Fibroblast of lung (primary cell): ENCODE measurements at regions not wholly inside any gene's neighbourhood (a gene's known extent, or its start where the extent isn't known, plus 50 kb on each side); places are given as distances from the start of the nearest gene placed in this dataset.

Source experiments
- DNase-seq, 2 donors: peaks; one replicate each; pipeline versions ENCODE4 v3.0.0 to v3.0.0-alpha.2; 2010; ENCODE audit warnings: low read depth in 2 of 2
- H2AFZ ChIP-seq: 2 replicates; pipeline ENCODE4 v1.5.1; 2012; ENCODE audit warnings: low read length, control low read depth, inconsistent platforms
- H3K27ac ChIP-seq: 2 replicates; pipeline ENCODE4 v1.5.1; 2011; ENCODE audit warnings: low read length, control low read depth; ENCODE audit not compliant: insufficient read depth
- H3K27me3 ChIP-seq: 2 replicates; pipeline ENCODE4 v1.5.1; 2011; ENCODE audit warnings: mild to moderate bottlenecking, low read length; ENCODE audit not compliant: control insufficient read depth, insufficient read depth
- H3K36me3 ChIP-seq: 2 replicates; pipeline ENCODE4 v1.5.1; 2011; ENCODE audit warnings: low read length; ENCODE audit not compliant: control insufficient read depth, insufficient read depth
- H3K4me1 ChIP-seq: 2 replicates; pipeline ENCODE4 v1.5.1; 2011; ENCODE audit warnings: low read length; ENCODE audit not compliant: control insufficient read depth, insufficient read depth; ENCODE audit errors: extremely low read depth
- H3K4me2 ChIP-seq: 2 replicates; pipeline ENCODE4 v1.5.1; 2011; ENCODE audit warnings: low read length, control low read depth; ENCODE audit not compliant: insufficient read depth; ENCODE audit errors: extremely low read depth
- H3K4me3 ChIP-seq, 4 experiments: fragments of 200-600 bp in 1 of 4; sonication (generic) in 1 of 4; replicated peaks in 1 of 4; 2 replicates each; pipeline ENCODE4 v1.5.1; 2011 to 2016; ENCODE audit warnings: low read length in 4 of 4, low read depth in 3 of 4, mild to moderate bottlenecking in 3 of 4, control low read depth in 2 of 4, inconsistent platforms in 1 of 4, mixed read lengths in 1 of 4; ENCODE audit not compliant: insufficient read depth in 1 of 4; ENCODE audit errors: control extremely low read depth in 1 of 4
- H3K79me2 ChIP-seq: 2 replicates; pipeline ENCODE4 v1.5.1; 2012; ENCODE audit warnings: mild to moderate bottlenecking, low read length, inconsistent platforms; ENCODE audit not compliant: control insufficient read depth, insufficient read depth
- H3K9ac ChIP-seq: 2 replicates; pipeline ENCODE4 v1.5.1; 2011; ENCODE audit warnings: mild to moderate bottlenecking, low read length, control low read depth; ENCODE audit not compliant: insufficient read depth
- H3K9me3 ChIP-seq: 2 replicates; pipeline ENCODE4 v1.5.1; 2012; ENCODE audit warnings: low read depth, low read length; ENCODE audit not compliant: control insufficient read depth, insufficient read depth
- H4K20me1 ChIP-seq: 2 replicates; pipeline ENCODE4 v1.5.1; 2011; ENCODE audit warnings: low read length; ENCODE audit not compliant: control insufficient read depth, insufficient read depth; ENCODE audit errors: extremely low read depth
- CTCF ChIP-seq, 2 donors: IDR thresholded peaks in 1 of 2; conservative IDR thresholded peaks in 1 of 2; 1 replicate in 1 of 2; 2 replicates in 1 of 2; pipeline ENCODE4 v1.5.1; 2011 to 2012; ENCODE audit warnings: low read length in 2 of 2, control low read depth in 1 of 2, inconsistent platforms in 1 of 2, low read depth in 1 of 2, mild to moderate bottlenecking in 1 of 2
- EZH2 ChIP-seq: IDR thresholded peaks from 2 replicates; pipeline ENCODE4 v1.5.1; 2012; ENCODE audit warnings: low read length, control low read depth, mild to moderate bottlenecking; ENCODE audit errors: missing control alignments

- no peaks in the 10 kb centered on the region for H3K79me2 ChIP-seq
- no peak overlapping the region for H3K4me2 ChIP-seq
- H3K36me3 ChIP-seq: no peaks in the 10 kb centered on the region
- no peak for TF ChIP-seq CTCF (conservative IDR thresholded peaks at IDR 0.05 in 1 of 2, IDR thresholded peaks at IDR 0.05 in 1 of 2; ENCODE audit: low read depth in 1 of 2, low read length in 2 of 2)
- no peak for TF ChIP-seq EZH2
- H2AFZ ChIP-seq: no peak overlapping the region
- H3K27ac ChIP-seq: no peak overlapping the region
- H4K20me1 ChIP-seq: no peaks in the 10 kb centered on the region
- H3K4me3 ChIP-seq: no peak overlapping the region
- H3K4me1 ChIP-seq: no peaks in the 10 kb centered on the region
- no peaks in the 10 kb centered on the region for H3K9me3 ChIP-seq
- H3K27me3 ChIP-seq: no peaks in the 10 kb centered on the region
- no peak for DNase-seq
- no peak overlapping the region for H3K9ac ChIP-seq
These were observed 195.4 kb downstream of the ANAPC10 start for GRCh38 chr4:144902614-144903013.

GRCh38 chr4:144903953-144904711 lies 193.9 kb downstream of the ANAPC10 start:
- TF ChIP-seq CTCF (conservative IDR thresholded peaks at IDR 0.05 in 1 of 2, IDR thresholded peaks at IDR 0.05 in 1 of 2; ENCODE audit: low read depth in 1 of 2, low read length in 2 of 2) (no peak), EZH2 (no peak)
- Histone ChIP-seq H3K4me1 (no peaks in the 10 kb centered on the region), H3K4me3 (no peak overlapping the region), H3K27me3 (no peaks in the 10 kb centered on the region), H3K36me3 (no peaks in the 10 kb centered on the region), H3K4me2 (no peak overlapping the region), H4K20me1 (no peaks in the 10 kb centered on the region), H2AFZ (no peak overlapping the region), H3K79me2 (no peaks in the 10 kb centered on the region), H3K27ac (no peak overlapping the region), H3K9me3 (no peaks in the 10 kb centered on the region), H3K9ac (no peak overlapping the region)
- peak in 1 of 2 donors; percentile 69 for DNase-seq

- no peaks in the 10 kb centered on the region for H3K36me3 ChIP-seq
- H3K9ac ChIP-seq: no peak overlapping the region
- H3K27ac ChIP-seq: no peak overlapping the region
- no peak for TF ChIP-seq CTCF (conservative IDR thresholded peaks at IDR 0.05 in 1 of 2, IDR thresholded peaks at IDR 0.05 in 1 of 2; ENCODE audit: low read depth in 1 of 2, low read length in 2 of 2)
- no peak overlapping the region for H3K4me2 ChIP-seq
- no peaks in the 10 kb centered on the region for H3K27me3 ChIP-seq
- H2AFZ ChIP-seq: no peak overlapping the region
- H3K9me3 ChIP-seq: no peaks in the 10 kb centered on the region
- no peak overlapping the region for H3K4me3 ChIP-seq
- no peaks in the 10 kb centered on the region for H3K79me2 ChIP-seq
- DNase-seq: peak in 1 of 2 donors; percentile 23
- H3K4me1 ChIP-seq: no peaks in the 10 kb centered on the region
- no peaks in the 10 kb centered on the region for H4K20me1 ChIP-seq
These were observed 192.7 kb downstream of the ANAPC10 start for GRCh38 chr4:144905286-144905685.
